ENCODE measurements at regions not wholly inside any gene's neighbourhood (a gene's known extent, or its start where the extent isn't known, plus 50 kb on each side); places are given as distances from the start of the nearest gene placed in this dataset.

- no peak for DNase-seq
- TF ChIP-seq POLR2A (IDR thresholded peaks at IDR 0.05) (no peak), POLR2AphosphoS5 (IDR thresholded peaks at IDR 0.05) (no peak)
- TF ChIP-seq, protein P1, sequence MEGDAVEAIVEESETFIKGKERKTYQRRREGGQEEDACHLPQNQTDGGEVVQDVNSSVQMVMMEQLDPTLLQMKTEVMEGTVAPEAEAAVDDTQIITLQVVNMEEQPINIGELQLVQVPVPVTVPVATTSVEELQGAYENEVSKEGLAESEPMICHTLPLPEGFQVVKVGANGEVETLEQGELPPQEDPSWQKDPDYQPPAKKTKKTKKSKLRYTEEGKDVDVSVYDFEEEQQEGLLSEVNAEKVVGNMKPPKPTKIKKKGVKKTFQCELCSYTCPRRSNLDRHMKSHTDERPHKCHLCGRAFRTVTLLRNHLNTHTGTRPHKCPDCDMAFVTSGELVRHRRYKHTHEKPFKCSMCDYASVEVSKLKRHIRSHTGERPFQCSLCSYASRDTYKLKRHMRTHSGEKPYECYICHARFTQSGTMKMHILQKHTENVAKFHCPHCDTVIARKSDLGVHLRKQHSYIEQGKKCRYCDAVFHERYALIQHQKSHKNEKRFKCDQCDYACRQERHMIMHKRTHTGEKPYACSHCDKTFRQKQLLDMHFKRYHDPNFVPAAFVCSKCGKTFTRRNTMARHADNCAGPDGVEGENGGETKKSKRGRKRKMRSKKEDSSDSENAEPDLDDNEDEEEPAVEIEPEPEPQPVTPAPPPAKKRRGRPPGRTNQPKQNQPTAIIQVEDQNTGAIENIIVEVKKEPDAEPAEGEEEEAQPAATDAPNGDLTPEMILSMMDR (IDR thresholded peaks at IDR 0.05 in 8 of 11, conservative IDR thresholded peaks at IDR 0.05 in 3 of 11) = no peak
- Histone ChIP-seq H3K27ac (no peak overlapping the region), H3K9me3 (no peaks in the 10 kb centered on the region), H3K4me3 (no peak overlapping the region), H3K4me1 (no peaks in the 10 kb centered on the region), H3K36me3 (no peaks in the 10 kb centered on the region), H3K27me3 (replicated peaks in 1 of 7) (no peaks in the 10 kb centered on the region)
- intact Hi-C loops (cut with DNase I; ENCODE audit: low total_unique reads) = no loop called here
- 92 to 96% (median 94%) methylated on average over 4 of the region's 4 CpGs for WGBS, 5 donors
Measured at GRCh38 chr12:68509242-68509641, 101.5 kb upstream of the RAP1B start.

GRCh38 chr12:68510397-68510796 lies 100.3 kb upstream of the RAP1B start:
- Histone ChIP-seq H3K36me3 (no peaks in the 10 kb centered on the region), H3K9me3 (no peaks in the 10 kb centered on the region), H3K4me3 (no peak overlapping the region), H3K27ac (no peak overlapping the region), H3K4me1 (no peaks in the 10 kb centered on the region), H3K27me3 (replicated peaks in 1 of 7) (no peaks in the 10 kb centered on the region)
- intact Hi-C loops (cut with DNase I; ENCODE audit: low total_unique reads) = no loop called here
- no peak for DNase-seq
- TF ChIP-seq, protein P1 (IDR thresholded peaks at IDR 0.05 in 8 of 11, conservative IDR thresholded peaks at IDR 0.05 in 3 of 11) = no peak
- no peak for TF ChIP-seq POLR2AphosphoS5 (IDR thresholded peaks at IDR 0.05)
- TF ChIP-seq POLR2A (IDR thresholded peaks at IDR 0.05) = no peak
- 91 to 98% (median 95%) methylated on average over 1 of the region's 1 CpG for WGBS, 5 donors

GRCh38 chr12:68514807-68515411 lies 95.8 kb upstream of the RAP1B start:
- no peaks in the 10 kb centered on the region for H3K27me3 ChIP-seq (replicated peaks in 1 of 7)
- H3K4me1 ChIP-seq = no peaks in the 10 kb centered on the region
- TF ChIP-seq POLR2AphosphoS5 (IDR thresholded peaks at IDR 0.05) (no peak), POLR2A (IDR thresholded peaks at IDR 0.05) (no peak)
- TF ChIP-seq, protein P1 (IDR thresholded peaks at IDR 0.05 in 8 of 11, conservative IDR thresholded peaks at IDR 0.05 in 3 of 11) = no peak
- no peak overlapping the region for H3K4me3 ChIP-seq
- no peaks in the 10 kb centered on the region for H3K36me3 ChIP-seq
- DNase-seq = no peak
- no peaks in the 10 kb centered on the region for H3K9me3 ChIP-seq
- intact Hi-C loops (cut with DNase I; ENCODE audit: low total_unique reads) = no loop called here
- H3K27ac ChIP-seq = no peak overlapping the region
- WGBS, 5 donors = 78 to 87% (median 80%) methylated on average over 3 of the region's 3 CpGs

DNA sequence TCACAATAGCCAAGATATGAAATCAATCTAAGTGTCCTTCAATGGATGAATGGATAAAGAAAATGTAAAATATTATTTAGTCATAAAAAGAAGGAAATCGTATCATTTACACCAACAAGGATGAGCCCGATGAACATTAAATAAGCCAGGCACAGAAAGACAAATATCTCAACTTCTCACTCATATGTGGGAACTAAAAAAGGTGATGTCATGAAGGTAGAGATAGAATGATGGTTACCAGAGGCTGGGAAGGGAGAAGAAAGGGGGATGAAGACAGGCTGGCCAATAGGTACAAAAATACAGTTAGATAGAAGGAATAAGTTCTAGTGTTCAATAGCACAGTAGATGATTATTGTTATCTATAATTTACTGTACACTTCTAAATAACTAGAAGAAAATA lies 94.9 kb upstream of the RAP1B start:
- Histone ChIP-seq H3K4me1 (no peaks in the 10 kb centered on the region), H3K4me3 (no peak overlapping the region), H3K27me3 (replicated peaks in 1 of 7) (no peaks in the 10 kb centered on the region), H3K9me3 (no peaks in the 10 kb centered on the region), H3K27ac (no peak overlapping the region), H3K36me3 (no peaks in the 10 kb centered on the region)
- 95 to 98% (median 96%) methylated on average over 2 of the region's 2 CpGs for WGBS, 5 donors
- no peak for DNase-seq
- TF ChIP-seq POLR2AphosphoS5 (IDR thresholded peaks at IDR 0.05) (no peak), POLR2A (IDR thresholded peaks at IDR 0.05) (no peak)
- TF ChIP-seq, protein P1 (IDR thresholded peaks at IDR 0.05 in 8 of 11, conservative IDR thresholded peaks at IDR 0.05 in 3 of 11) = no peak
- intact Hi-C loops (cut with DNase I; ENCODE audit: low total_unique reads) = no loop called here
